K562 (cell line): ENCODE measurements at regions not wholly inside any gene's neighbourhood (a gene's known extent, or its start where the extent isn't known, plus 50 kb on each side); places are given as distances from the start of the nearest gene placed in this dataset.

Experiments used
- ATAC-seq: fragments of 200-7000 bp; cut with Tn5 transposase; 3 replicates; pipeline ENCODE4 v1.9.1; 2020; ENCODE audit warnings: moderate library complexity
- BruUV-seq: library from RNA; stranded (reverse); fragments of 400-500 nt; replicated peaks from 2 replicates; lab custom pipeline; 2021; lab: Mats Ljungman, UMichigan
- CTCF ChIA-PET: fragments of 300-600 bp; formaldehyde crosslinking; extraction: SDS; loops from one replicate; lab custom pipeline; 2021; ENCODE audit warnings: low intra/inter-chr PET ratio; lab: Yijun Ruan, JAX
- POLR2A ChIA-PET: fragments of 300-600, 350-650 bp; sonication (Branson Sonifier 250); formaldehyde crosslinking; extraction: SDS; loops from one replicate; lab custom pipeline; 2021; ENCODE audit warnings: antibody characterized with exemption, inconsistent platforms; lab: Yijun Ruan, JAX
- DNase-seq, 4 experiments: peaks; one replicate each; pipeline versions ENCODE4 v3.0.0 to v3.0.0-alpha.2; 2011 to 2018; ENCODE audit warnings: low spot score in 3 of 4, mixed read lengths in 3 of 4; ENCODE audit errors: extremely low read depth in 1 of 4
- FAIRE-seq: peaks from 2 replicates; lab custom pipeline; 2011; peaks lifted over from hg19 to GRCh38; lab: Jason Lieb, UNC
- H2AFZ ChIP-seq: 2 replicates; pipeline ENCODE4 v1.6.0; 2011; ENCODE audit warnings: low read depth, low read length, control low read depth, inconsistent platforms
- H3K27ac ChIP-seq: fragments of 200-600 bp; 3 replicates; pipeline ENCODE4 v1.8.0; 2011; ENCODE audit warnings: low read depth, mild to moderate bottlenecking, control low read depth, inconsistent platforms, low read length, moderate library complexity, mixed read lengths; ENCODE audit errors: extremely low read depth
- H3K27me3 ChIP-seq, 2 experiments: fragments of 300-600 bp in 1 of 2; 2 replicates in 1 of 2; 3 replicates in 1 of 2; pipeline versions ENCODE4 v1.6.0 to v1.8.0; 2011; ENCODE audit warnings: inconsistent platforms in 2 of 2, low read length in 2 of 2, mild to moderate bottlenecking in 1 of 2, mixed read lengths in 1 of 2, moderate library complexity in 1 of 2; ENCODE audit not compliant: control insufficient read depth in 2 of 2, insufficient read depth in 2 of 2
- H3K36me3 ChIP-seq: fragments of 300-600 bp; 3 replicates; pipeline ENCODE4 v1.8.0; 2011; ENCODE audit warnings: mild to moderate bottlenecking, low read length, inconsistent platforms; ENCODE audit not compliant: control insufficient read depth, insufficient read depth
- H3K4me1 ChIP-seq, 2 experiments: fragments of 200-600 bp in 1 of 2; replicated peaks in 1 of 2; 2 replicates in 1 of 2; 3 replicates in 1 of 2; pipeline versions ENCODE4 v1.5.1 to v1.8.0; 2011; ENCODE audit warnings: inconsistent platforms in 2 of 2, low read length in 2 of 2, mild to moderate bottlenecking in 1 of 2, mixed read lengths in 1 of 2, moderate library complexity in 1 of 2; ENCODE audit not compliant: control insufficient read depth in 2 of 2, insufficient read depth in 2 of 2
- H3K4me2 ChIP-seq: 2 replicates; pipeline ENCODE4 v1.6.1; 2011; ENCODE audit warnings: low read length, control low read depth, inconsistent platforms, mixed read lengths; ENCODE audit not compliant: insufficient read depth
- H3K4me3 ChIP-seq: fragments of 200-600 bp; sonication (generic), shearing (Covaris generic); 2 replicates; pipeline ENCODE4 v1.5.1; 2016; ENCODE audit warnings: control low read depth, inconsistent platforms
- H3K79me2 ChIP-seq: fragments of 200-600 bp; 3 replicates; pipeline ENCODE4 v1.8.0; 2011; ENCODE audit warnings: low read length, inconsistent platforms; ENCODE audit not compliant: control insufficient read depth, insufficient read depth
- H3K9ac ChIP-seq, 2 experiments: 2 replicates each; pipeline versions ENCODE4 v1.6.0 to v1.6.1; 2011; ENCODE audit warnings: low read depth in 2 of 2, low read length in 2 of 2, control low read depth in 1 of 2, inconsistent platforms in 1 of 2, mild to moderate bottlenecking in 1 of 2, mixed read lengths in 1 of 2; ENCODE audit not compliant: insufficient read depth in 1 of 2
- H3K9me1 ChIP-seq: one replicate; pipeline ENCODE4 v1.6.0; 2011; ENCODE audit warnings: inconsistent platforms, mild to moderate bottlenecking, low read length, moderate library complexity; ENCODE audit not compliant: control insufficient read depth, insufficient read depth
- H3K9me3 ChIP-seq: replicated peaks from 2 replicates; pipeline ENCODE4 v1.5.1; 2011; ENCODE audit warnings: low read depth, low read length, inconsistent platforms; ENCODE audit not compliant: control insufficient read depth, insufficient read depth
- H4K20me1 ChIP-seq: replicated peaks from 2 replicates; pipeline ENCODE4 v1.6.1; 2011; ENCODE audit warnings: low read length, inconsistent platforms, mixed read lengths; ENCODE audit not compliant: control insufficient read depth, insufficient read depth
- ATF7 ChIP-seq: fragments of 450-650 bp; IDR thresholded peaks from 2 replicates; pipeline ENCODE4 v1.7.1; 2014; ENCODE audit warnings: mild to moderate bottlenecking, moderate library complexity
- GABPB1 ChIP-seq: sonication (generic); formaldehyde crosslinking; IDR thresholded peaks from 2 replicates; pipeline ENCODE4 v1.8.0; 2022; ENCODE audit warnings: mild to moderate bottlenecking, missing genetic modification reagents
- GTF2E2 ChIP-seq: fragments of 200-800 bp; sonication (Bioruptor generic); IDR thresholded peaks from 2 replicates; pipeline ENCODE4 v1.6.1; 2016; ENCODE audit warnings: missing genetic modification characterization, missing compliant biosample characterization
- JUND ChIP-seq, 2 experiments: IDR thresholded peaks; 2 replicates in 1 of 2; 3 replicates in 1 of 2; pipeline ENCODE4 v1.6.1; 2011; ENCODE audit warnings: borderline replicate concordance in 2 of 2, low read depth in 2 of 2, low read length in 2 of 2, improper control_type of control experiment in 1 of 2, missing biosample characterization in 1 of 2, missing genetic modification characterization in 1 of 2, missing genetic modification reagents in 1 of 2
- PCBP1 ChIP-seq: fragments of 200-400 bp; formaldehyde crosslinking; IDR thresholded peaks from 2 replicates; pipeline ENCODE4 v1.6.1; 2018; ENCODE audit warnings: mild to moderate bottlenecking, low read depth, low read length; ENCODE audit not compliant: poor library complexity, severe bottlenecking
- POLR3A ChIP-seq: IDR thresholded peaks from 2 replicates; pipeline ENCODE4 v1.6.1; 2011; ENCODE audit warnings: borderline replicate concordance, mild to moderate bottlenecking, moderate library complexity; ENCODE audit not compliant: insufficient read length, insufficient read depth; ENCODE audit errors: extremely low read depth
- SMAD3 ChIP-seq: fragments of 450-650 bp; formaldehyde crosslinking; conservative IDR thresholded peaks from 2 replicates; pipeline ENCODE4 v1.4.0; 2020; ENCODE audit warnings: mild to moderate bottlenecking
- YY1 ChIP-seq, 3 experiments: IDR thresholded peaks; 2 replicates each; pipeline ENCODE4 v1.6.1; 2011; ENCODE audit warnings: low read length in 2 of 3, mild to moderate bottlenecking in 2 of 3, moderate library complexity in 2 of 3, borderline replicate concordance in 1 of 3, control low read depth in 1 of 3, low read depth in 1 of 3; ENCODE audit not compliant: insufficient read depth in 3 of 3, insufficient replicate concordance in 2 of 3, control insufficient read depth in 1 of 3, insufficient read length in 1 of 3; ENCODE audit errors: extremely low read depth in 1 of 3
- ZNF280B ChIP-seq: fragments of 250-450 bp; sonication (Bioruptor Pico); IDR thresholded peaks from 2 replicates; pipeline ENCODE4 v1.5.1; 2021; ENCODE audit warnings: mild to moderate bottlenecking
- ZNF551 ChIP-seq: fragments of 250-450 bp; sonication (Bioruptor Pico); IDR thresholded peaks from 2 replicates; pipeline ENCODE4 v1.5.0; 2021; ENCODE audit warnings: mild to moderate bottlenecking, moderate library complexity
- ZNF740 ChIP-seq, 3 experiments: fragments of 200-800 bp in 1 of 3; sonication (Bioruptor generic) in 1 of 3; sonication (generic) in 1 of 3; formaldehyde crosslinking in 1 of 3; IDR thresholded peaks; 2 replicates each; pipeline versions ENCODE4 v1.6.1 to v1.8.0; 2016 to 2022; ENCODE audit warnings: mild to moderate bottlenecking in 2 of 3, missing compliant biosample characterization in 2 of 3, missing genetic modification characterization in 2 of 3, missing genetic modification reagents in 1 of 3
- WGBS: fragments of 100-300 bp; shearing (Covaris generic); methylation state at CpG from one replicate; pipeline ENCODE4 v1.1.6; 2016; ENCODE audit warnings: low coverage, mixed read lengths; ENCODE audit not compliant: insufficient coverage; ENCODE audit errors: missing lambda C conversion rate; 5-methylcytosine and 5-hydroxymethylcytosine counted together
- in situ Hi-C: fragments of 300-500 bp; cut with MboI; formaldehyde crosslinking; loops from 4 replicates; pipeline ENCODE4 v1.15.0; 2018; ENCODE audit warnings: inconsistent platforms, mixed read lengths
- intact Hi-C: fragments of 100-400 bp; cut with micrococcal nuclease; formaldehyde crosslinking; loops from 2 replicates; pipeline ENCODE4 v1.14.2; 2022
- TF ChIP-seq, protein P1 (sequence below): fragments of 250-450 bp; sonication (Bioruptor Pico); IDR thresholded peaks from 2 replicates; pipeline ENCODE4 v1.8.0; 2021; ENCODE audit warnings: moderate library complexity, mild to moderate bottlenecking, inconsistent platforms

DNA sequence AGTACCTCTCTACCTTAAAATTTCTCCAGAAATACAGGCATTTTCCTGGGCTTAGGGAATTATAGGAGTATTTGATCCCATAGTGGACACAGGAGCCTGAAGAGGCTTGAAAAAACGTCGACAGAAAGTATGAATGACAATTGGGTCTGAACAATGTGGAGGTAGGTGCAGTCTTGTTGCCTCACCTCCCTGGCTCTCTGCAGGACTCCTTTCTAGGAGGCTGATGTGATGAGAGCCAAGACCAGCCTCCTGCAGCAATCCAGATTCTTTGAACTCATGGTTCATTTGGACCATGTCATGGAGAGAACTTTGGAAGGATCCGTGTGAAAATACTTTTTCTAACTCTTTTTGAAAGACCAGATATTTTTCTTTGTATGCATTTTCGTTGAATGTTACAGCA, 50.5 kb upstream of the MTF2 start:
- H3K9me3 ChIP-seq = no peaks in the 10 kb centered on the region
- no peak overlapping the region for H3K4me3 ChIP-seq
- POLR2A ChIA-PET = interaction anchor here (0.7 kb wide), 1 partner anchor 66 kb away, joined by 3 read pairs; no protein-coding TSS in a partner anchor
- WGBS = 3% methylated on average over 4 of the region's 4 CpGs
- no peaks in the 10 kb centered on the region for H3K79me2 ChIP-seq
- TF ChIP-seq SMAD3 (CRISPR knock-in tag) = no peak
- no peak for TF ChIP-seq GABPB1 (CRISPR knock-in tag)
- no peak for TF ChIP-seq GTF2E2
- no peak for TF ChIP-seq ZNF551 (CRISPR knock-in tag)
- no peak for TF ChIP-seq POLR3A
- no peak for TF ChIP-seq PCBP1
- TF ChIP-seq ATF7 = no peak
- no peak for TF ChIP-seq ZNF740 (CRISPR knock-in tag; IDR thresholded peaks at IDR 0.05)
- no peak for TF ChIP-seq ZNF740 (tag; IDR thresholded peaks at IDR 0.05)
- no peak for TF ChIP-seq ZNF280B (CRISPR knock-in tag)
- no peak for TF ChIP-seq YY1 (IDR thresholded peaks at IDR 0.05; ENCODE audit: borderline replicate concordance in 1 of 3, control insufficient read depth in 1 of 3, extremely low read depth in 1 of 3, insufficient read depth in 3 of 3, insufficient read length in 1 of 3, insufficient replicate concordance in 2 of 3, low read depth in 1 of 3, low read length in 2 of 3)
- TF ChIP-seq JUND (IDR thresholded peaks at IDR 0.05; ENCODE audit: borderline replicate concordance, low read depth, low read length) = no peak
- no peak for TF ChIP-seq JUND (tag; IDR thresholded peaks at IDR 0.05; ENCODE audit: borderline replicate concordance, low read depth, low read length)
- TF ChIP-seq, protein P1, sequence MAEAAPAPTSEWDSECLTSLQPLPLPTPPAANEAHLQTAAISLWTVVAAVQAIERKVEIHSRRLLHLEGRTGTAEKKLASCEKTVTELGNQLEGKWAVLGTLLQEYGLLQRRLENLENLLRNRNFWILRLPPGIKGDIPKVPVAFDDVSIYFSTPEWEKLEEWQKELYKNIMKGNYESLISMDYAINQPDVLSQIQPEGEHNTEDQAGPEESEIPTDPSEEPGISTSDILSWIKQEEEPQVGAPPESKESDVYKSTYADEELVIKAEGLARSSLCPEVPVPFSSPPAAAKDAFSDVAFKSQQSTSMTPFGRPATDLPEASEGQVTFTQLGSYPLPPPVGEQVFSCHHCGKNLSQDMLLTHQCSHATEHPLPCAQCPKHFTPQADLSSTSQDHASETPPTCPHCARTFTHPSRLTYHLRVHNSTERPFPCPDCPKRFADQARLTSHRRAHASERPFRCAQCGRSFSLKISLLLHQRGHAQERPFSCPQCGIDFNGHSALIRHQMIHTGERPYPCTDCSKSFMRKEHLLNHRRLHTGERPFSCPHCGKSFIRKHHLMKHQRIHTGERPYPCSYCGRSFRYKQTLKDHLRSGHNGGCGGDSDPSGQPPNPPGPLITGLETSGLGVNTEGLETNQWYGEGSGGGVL = no peak
- TF ChIP-seq, all 486 proteins: peak for 0
- Histone ChIP-seq H3K4me2 (no peak overlapping the region), H3K9me1 (no peaks in the 10 kb centered on the region), H2AFZ (no peak overlapping the region), H3K27me3 (no peaks in the 10 kb centered on the region), H3K27ac (no peak overlapping the region), H4K20me1 (no peaks in the 10 kb centered on the region), H3K36me3 (no peaks in the 10 kb centered on the region), H3K9ac (no peak overlapping the region), H3K4me1 (peaks cover 3 to 28% of the 10 kb centered on the region in 2 experiments)
- CTCF ChIA-PET = interaction anchor here (0.8 kb wide), 1 partner anchor 34 kb away, joined by 3 read pairs; no protein-coding TSS in a partner anchor
- in situ Hi-C loops = loop anchor here (5.0 kb wide), 1 partner anchor 34 kb away; no protein-coding TSS in a partner anchor
- BruUV-seq = no TSS peak
- ATAC-seq = no peak
- no peak for DNase-seq
- FAIRE-seq = no peak
- intact Hi-C loops = no loop called here
